Uterus (tissue), 3 donors: ENCODE measurements at regions not wholly inside any gene's neighbourhood (a gene's known extent, or its start where the extent isn't known, plus 50 kb on each side); places are given as distances from the start of the nearest gene placed in this dataset.

Source experiments
- DNase-seq, 2 donors: peaks; one replicate each; pipeline ENCODE4 v3.0.0-alpha.2; 2019 to 2020
- H3K27ac ChIP-seq, 2 donors: fragments of 200-600 bp; sonication (generic); 1 replicate in 1 of 2; 2 replicates in 1 of 2; pipeline ENCODE4 v1.5.1; 2016 to 2018
- H3K27me3 ChIP-seq, 2 donors: fragments of 200-600 bp; sonication (generic); one replicate each; pipeline ENCODE4 v1.5.1; 2018 to 2019; ENCODE audit warnings: control low read depth in 1 of 2
- H3K36me3 ChIP-seq, 2 donors: fragments of 200-600 bp; sonication (generic); one replicate each; pipeline ENCODE4 v1.5.1; 2019; ENCODE audit warnings: control low read depth in 1 of 2
- H3K4me1 ChIP-seq, 2 donors: fragments of 200-600 bp; sonication (generic); one replicate each; pipeline ENCODE4 v1.5.1; 2018 to 2019; ENCODE audit warnings: control low read depth in 1 of 2
- H3K4me3 ChIP-seq, 2 donors: fragments of 200-600 bp; sonication (generic); 1 replicate in 1 of 2; 2 replicates in 1 of 2; pipeline ENCODE4 v1.5.1; 2018 to 2019; ENCODE audit warnings: mild to moderate bottlenecking in 1 of 2
- H3K9me3 ChIP-seq, 2 donors: fragments of 200-600 bp; sonication (generic); one replicate each; pipeline ENCODE4 v1.5.1; 2019; ENCODE audit warnings: control low read depth in 1 of 2
- CTCF ChIP-seq, 4 experiments: fragments of 200-600 bp in 2 of 4; fragments of 450-650 bp in 2 of 4; sonication (generic) in 2 of 4; IDR thresholded peaks; one replicate each; pipeline ENCODE4 v1.5.1; 2016 to 2019; ENCODE audit warnings: antibody characterized with exemption in 4 of 4, mild to moderate bottlenecking in 2 of 4, moderate library complexity in 1 of 4
- POLR2A ChIP-seq, 2 donors: fragments of 450-650 bp; IDR thresholded peaks; one replicate each; pipeline ENCODE4 v1.6.1; 2016; ENCODE audit warnings: antibody characterized with exemption in 2 of 2, mild to moderate bottlenecking in 1 of 2, moderate library complexity in 1 of 2
- intact Hi-C: fragments of 100-400 bp; cut with DNase I; formaldehyde crosslinking; loops from one replicate; pipeline ENCODE4 v1.15.1; 2023; ENCODE audit warnings: low total_unique reads
- donor health status: DM: yes; HTN: yes; CAD: no.

DNA sequence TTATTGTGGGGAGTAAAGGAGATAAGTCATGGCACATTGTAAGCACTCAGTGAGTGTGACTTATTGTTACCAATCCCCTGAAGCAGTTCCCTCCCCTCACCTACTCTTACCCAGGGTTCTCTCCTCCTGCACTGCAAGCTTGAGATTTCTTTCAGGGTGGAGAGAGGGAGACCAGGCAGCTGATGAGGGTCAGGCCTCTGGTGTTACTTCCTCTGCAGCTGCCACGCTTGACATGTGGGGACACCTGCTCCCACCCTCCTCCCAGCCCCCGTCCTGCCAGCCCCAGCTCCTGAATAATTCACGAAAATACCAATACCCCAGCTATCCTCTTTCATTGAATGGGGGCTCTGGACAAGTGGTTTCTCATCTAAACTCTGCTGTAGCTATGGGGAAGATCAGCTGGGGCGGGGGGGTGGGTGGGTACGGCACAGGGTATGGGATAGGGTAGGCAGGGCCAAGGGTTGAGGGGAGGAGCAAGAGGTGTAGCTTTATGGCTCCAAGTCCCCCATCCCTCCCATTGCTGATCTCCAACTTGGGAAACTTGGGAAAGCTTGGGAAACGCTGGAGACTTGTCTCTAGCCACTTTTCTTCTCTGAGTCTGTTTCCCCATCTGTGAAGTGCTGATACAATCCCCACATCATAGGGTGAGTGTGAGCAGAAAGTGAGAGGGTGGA is 148.5 kb upstream of the PJA1 start:
- no peaks in the 10 kb centered on the region for H3K4me1 ChIP-seq
- no peaks in the 10 kb centered on the region for H3K27me3 ChIP-seq
- no peaks in the 10 kb centered on the region for H3K9me3 ChIP-seq
- no peak overlapping the region for H3K4me3 ChIP-seq
- no peak for DNase-seq
- TF ChIP-seq CTCF (IDR thresholded peaks at IDR 0.05): no peak
- no peak for TF ChIP-seq POLR2A (IDR thresholded peaks at IDR 0.05)
- H3K27ac ChIP-seq: no peak overlapping the region
- no peaks in the 10 kb centered on the region for H3K36me3 ChIP-seq
- intact Hi-C loops: no loop called here

DNA sequence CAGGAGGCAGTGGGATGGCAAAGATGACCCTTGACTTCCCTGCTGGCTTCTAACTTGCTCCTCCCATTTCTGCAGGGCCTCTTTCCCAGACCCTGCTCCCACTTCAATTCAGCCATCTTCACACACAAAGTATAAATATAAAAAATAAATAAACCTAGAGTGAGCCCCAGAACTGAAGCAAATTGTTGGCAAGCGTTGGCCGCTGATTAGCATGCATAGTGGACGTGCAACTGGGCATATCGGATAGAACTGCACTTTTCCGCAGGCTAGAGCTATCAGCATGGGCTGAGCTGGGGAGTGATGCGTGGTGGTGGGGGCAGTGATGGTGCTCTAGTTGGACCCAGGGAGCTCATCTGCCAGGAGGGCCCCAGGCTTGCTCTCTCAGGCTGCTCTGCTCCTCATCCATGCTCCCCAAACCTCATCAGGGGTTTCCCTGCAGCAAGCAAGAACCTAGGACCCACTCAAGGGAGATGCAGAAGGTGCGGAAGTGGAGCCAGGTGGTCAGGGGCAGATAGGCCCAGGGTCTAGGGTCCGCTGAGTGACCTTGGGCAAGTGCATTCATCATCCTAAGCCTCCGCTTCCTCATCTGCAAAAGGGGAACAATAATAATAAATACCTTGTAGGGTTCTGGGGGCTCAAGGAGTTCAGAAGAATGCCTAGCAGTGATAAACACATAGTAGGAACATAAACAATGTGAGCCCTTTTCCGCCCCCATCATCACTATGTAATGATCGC is 146.8 kb upstream of the PJA1 start:
- no peaks in the 10 kb centered on the region for H3K27me3 ChIP-seq
- H3K4me1 ChIP-seq: no peaks in the 10 kb centered on the region
- H3K9me3 ChIP-seq: no peaks in the 10 kb centered on the region
- H3K4me3 ChIP-seq: no peak overlapping the region
- TF ChIP-seq CTCF (IDR thresholded peaks at IDR 0.05) (no peak), POLR2A (IDR thresholded peaks at IDR 0.05) (no peak)
- intact Hi-C loops: no loop called here
- no peaks in the 10 kb centered on the region for H3K36me3 ChIP-seq
- no peak for DNase-seq
- no peak overlapping the region for H3K27ac ChIP-seq

- no peaks in the 10 kb centered on the region for H3K9me3 ChIP-seq
- no peak overlapping the region for H3K27ac ChIP-seq
- DNase-seq: no peak
- intact Hi-C loops: no loop called here
- H3K4me1 ChIP-seq: no peaks in the 10 kb centered on the region
- H3K4me3 ChIP-seq: no peak overlapping the region
- no peak for TF ChIP-seq CTCF (IDR thresholded peaks at IDR 0.05)
- no peak for TF ChIP-seq POLR2A (IDR thresholded peaks at IDR 0.05)
- H3K27me3 ChIP-seq: no peaks in the 10 kb centered on the region
- no peaks in the 10 kb centered on the region for H3K36me3 ChIP-seq
Observed at GRCh38 chrX:69309074-69309792, 144.0 kb upstream of the PJA1 start.

DNA sequence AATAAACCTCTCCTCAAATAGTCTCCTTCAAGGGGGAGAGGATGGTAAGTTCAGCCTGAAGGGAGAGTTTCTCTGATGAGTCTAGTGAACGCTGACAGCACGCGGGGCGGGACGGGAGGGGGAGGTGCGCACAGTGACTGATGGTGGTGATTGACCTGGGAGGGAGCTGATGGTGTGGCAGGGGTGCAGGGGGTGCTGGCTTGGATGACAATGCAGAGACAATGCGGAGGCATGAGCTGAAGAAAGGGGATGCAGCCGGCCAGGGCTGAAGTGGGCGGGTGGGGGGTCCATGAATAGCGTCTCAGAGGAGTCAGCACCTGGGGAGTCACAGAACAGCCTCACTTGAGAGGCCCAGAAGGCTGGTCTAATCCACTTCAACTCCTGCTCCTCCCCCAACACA is 142.5 kb upstream of the PJA1 start:
- intact Hi-C loops: no loop called here
- TF ChIP-seq POLR2A (IDR thresholded peaks at IDR 0.05) (no peak), CTCF (IDR thresholded peaks at IDR 0.05) (no peak)
- no peaks in the 10 kb centered on the region for H3K27me3 ChIP-seq

GRCh38 chrX:69307029-69307428 is 141.8 kb upstream of the PJA1 start:
- no peaks in the 10 kb centered on the region for H3K27me3 ChIP-seq
- H3K4me1 ChIP-seq: no peaks in the 10 kb centered on the region
- DNase-seq: no peak
- no peak overlapping the region for H3K4me3 ChIP-seq
- intact Hi-C loops: no loop called here
- no peaks in the 10 kb centered on the region for H3K36me3 ChIP-seq
- no peaks in the 10 kb centered on the region for H3K9me3 ChIP-seq
- TF ChIP-seq POLR2A (IDR thresholded peaks at IDR 0.05): no peak
- no peak for TF ChIP-seq CTCF (IDR thresholded peaks at IDR 0.05)
- H3K27ac ChIP-seq: no peak overlapping the region

More for the DNA sequence above, 142.5 kb upstream of the PJA1 start:
- H3K4me1 ChIP-seq: no peaks in the 10 kb centered on the region
- no peaks in the 10 kb centered on the region for H3K36me3 ChIP-seq
- no peaks in the 10 kb centered on the region for H3K9me3 ChIP-seq
- DNase-seq: no peak
- no peak overlapping the region for H3K27ac ChIP-seq
- H3K4me3 ChIP-seq: no peak overlapping the region
